GM23248 (cell line): ENCODE measurements at regions not wholly inside any gene's neighbourhood (a gene's known extent, or its start where the extent isn't known, plus 50 kb on each side); places are given as distances from the start of the nearest gene placed in this dataset.

Experiments used
- DNase-seq: peaks from one replicate; pipeline ENCODE4 v3.0.0-alpha.2; 2015
- H2AFZ ChIP-seq: fragments of 200-600 bp; sonication (generic); 2 replicates; pipeline ENCODE4 v1.6.1; 2016; ENCODE audit warnings: antibody characterized with exemption
- H3F3A ChIP-seq: fragments of 200-600 bp; sonication (generic); 2 replicates; pipeline ENCODE4 v1.6.1; 2016; ENCODE audit warnings: mild to moderate bottlenecking, antibody characterized with exemption, mixed run types; ENCODE audit not compliant: insufficient read depth
- H3K27ac ChIP-seq: fragments of 200-600 bp; sonication (generic); 2 replicates; pipeline ENCODE4 v1.5.1; 2016; ENCODE audit warnings: mild to moderate bottlenecking
- H3K27me3 ChIP-seq: fragments of 200-600 bp; sonication (generic); replicated peaks from 2 replicates; pipeline ENCODE4 v1.6.1; 2016; ENCODE audit warnings: mild to moderate bottlenecking; ENCODE audit not compliant: insufficient read depth
- H3K36me3 ChIP-seq: fragments of 200-600 bp; sonication (generic); 2 replicates; pipeline ENCODE4 v1.6.1; 2016; ENCODE audit warnings: low read depth, mild to moderate bottlenecking
- H3K4me1 ChIP-seq: fragments of 200-600 bp; sonication (generic); 2 replicates; pipeline ENCODE4 v1.6.1; 2016; ENCODE audit warnings: mild to moderate bottlenecking; ENCODE audit not compliant: insufficient read depth
- H3K4me2 ChIP-seq: fragments of 200-600 bp; sonication (generic); one replicate; pipeline ENCODE4 v1.6.1; 2016; ENCODE audit warnings: mild to moderate bottlenecking; ENCODE audit not compliant: unreplicated experiment
- H3K4me3 ChIP-seq: fragments of 200-600 bp; sonication (generic); 2 replicates; pipeline ENCODE4 v1.5.1; 2016; ENCODE audit warnings: mild to moderate bottlenecking
- H3K79me2 ChIP-seq: fragments of 200-600 bp; sonication (generic); 2 replicates; pipeline ENCODE4 v1.6.1; 2016; ENCODE audit warnings: mild to moderate bottlenecking; ENCODE audit not compliant: insufficient read depth
- H3K9ac ChIP-seq: fragments of 200-600 bp; sonication (generic); 2 replicates; pipeline ENCODE4 v1.6.1; 2016; ENCODE audit warnings: mild to moderate bottlenecking
- H3K9me2 ChIP-seq: fragments of 200-600 bp; sonication (generic); 2 replicates; pipeline ENCODE4 v1.6.1; 2016; ENCODE audit warnings: mixed run types, mild to moderate bottlenecking, moderate library complexity; ENCODE audit not compliant: insufficient read depth
- H3K9me3 ChIP-seq: fragments of 200-600 bp; sonication (generic); one replicate; pipeline ENCODE4 v1.6.1; 2017; ENCODE audit warnings: low read depth
- H4K20me1 ChIP-seq: fragments of 200-600 bp; sonication (generic); 2 replicates; pipeline ENCODE4 v1.6.0; 2016; ENCODE audit not compliant: insufficient read depth
- EZH2 ChIP-seq: fragments of 200-600 bp; sonication (generic); IDR thresholded peaks from 2 replicates; pipeline ENCODE4 v1.6.1; 2018; ENCODE audit warnings: antibody characterized with exemption, mild to moderate bottlenecking; ENCODE audit not compliant: insufficient read depth, poor library complexity, severe bottlenecking
- EZH2phosphoT487 ChIP-seq: fragments of 200-600 bp; sonication (generic); IDR thresholded peaks from 2 replicates; pipeline ENCODE4 v1.6.1; 2018; ENCODE audit warnings: antibody characterized with exemption, moderate library complexity, mild to moderate bottlenecking, low read depth; ENCODE audit not compliant: insufficient read depth
- WGBS, 2 experiments: methylation state at CpG; one replicate each; pipeline ENCODE4 v1.1.6; 2015 to 2017; ENCODE audit warnings: low lambda C conversion rate in 2 of 2, low coverage in 1 of 2; ENCODE audit errors: missing lambda C conversion rate in 2 of 2; 5-methylcytosine and 5-hydroxymethylcytosine counted together
- in situ Hi-C: fragments of 300-500 bp; cut with MboI; formaldehyde crosslinking; loops from 2 replicates; pipeline ENCODE4 v1.15.0; 2020

DNA sequence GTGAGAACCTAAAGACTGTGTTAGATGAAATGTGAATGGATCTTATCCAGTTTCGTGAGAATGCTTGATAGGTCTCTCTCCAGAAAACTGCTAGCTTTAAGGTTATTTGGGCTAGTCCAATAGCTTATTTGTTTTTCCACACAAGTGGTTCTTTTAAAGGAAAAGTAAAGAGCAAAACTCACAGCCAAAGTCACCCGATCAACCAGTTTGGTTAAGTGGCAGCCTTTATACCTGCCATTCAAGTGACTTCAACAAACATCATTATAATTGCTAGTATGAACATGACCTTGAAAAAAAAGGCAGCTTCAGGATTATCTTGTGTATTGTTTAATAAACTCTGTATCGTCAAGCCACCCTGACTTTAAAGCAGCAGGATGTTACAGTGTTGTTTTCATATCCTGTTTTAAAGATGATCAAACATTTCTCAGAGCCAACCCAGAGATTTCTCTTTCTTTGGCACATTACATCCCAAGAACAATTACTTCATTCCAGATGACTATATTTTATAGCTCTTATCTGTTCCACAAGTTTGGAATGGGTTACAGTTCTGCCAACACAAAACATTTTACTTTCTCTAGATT, 253.4 kb downstream of the EPHA7 start:
- WGBS, 2 experiments, result 4 to 6% methylated on average over 3 of the region's 3 CpGs
- Histone ChIP-seq H3K27ac (no peak overlapping the region), H3K4me3 (no peak overlapping the region), H3K9ac (no peak overlapping the region), H3F3A (no peaks in the 10 kb centered on the region), H3K36me3 (no peaks in the 10 kb centered on the region), H3K4me1 (no peaks in the 10 kb centered on the region), H3K9me2 (no peaks in the 10 kb centered on the region), H3K4me2 (no peak overlapping the region), H2AFZ (no peak overlapping the region), H3K79me2 (no peaks in the 10 kb centered on the region), H3K27me3 (no peaks in the 10 kb centered on the region), H3K9me3 (peaks cover 2% of the 10 kb centered on the region), H4K20me1 (no peaks in the 10 kb centered on the region)
- in situ Hi-C loops, result no loop called here
- DNase-seq, result no peak
- TF ChIP-seq EZH2 (no peak), EZH2phosphoT487 (no peak)

- Histone ChIP-seq H2AFZ (no peak overlapping the region), H3K27ac (no peak overlapping the region), H3K4me1 (no peaks in the 10 kb centered on the region), H3K4me2 (no peak overlapping the region), H3K9me3 (peaks cover 2% of the 10 kb centered on the region), H3K27me3 (no peaks in the 10 kb centered on the region), H3K9ac (no peak overlapping the region), H3K4me3 (no peak overlapping the region), H3K36me3 (no peaks in the 10 kb centered on the region), H3K9me2 (no peaks in the 10 kb centered on the region), H3F3A (no peaks in the 10 kb centered on the region), H4K20me1 (no peaks in the 10 kb centered on the region), H3K79me2 (no peaks in the 10 kb centered on the region)
- no peak for TF ChIP-seq EZH2
- TF ChIP-seq EZH2phosphoT487, result no peak
- in situ Hi-C loops, result no loop called here
- DNase-seq, result no peak
Observed at GRCh38 chr6:93164781-93165180, 254.6 kb downstream of the EPHA7 start.

GRCh38 chr6:93163146-93163545, 256.2 kb downstream of the EPHA7 start:
- Histone ChIP-seq H3K9me3 (peaks cover 2% of the 10 kb centered on the region), H3K4me3 (no peak overlapping the region), H3K9ac (no peak overlapping the region), H3K9me2 (no peaks in the 10 kb centered on the region), H4K20me1 (no peaks in the 10 kb centered on the region), H3K27me3 (no peaks in the 10 kb centered on the region), H3K27ac (no peak overlapping the region), H3K79me2 (no peaks in the 10 kb centered on the region), H3K36me3 (no peaks in the 10 kb centered on the region), H2AFZ (no peak overlapping the region), H3K4me2 (no peak overlapping the region), H3K4me1 (no peaks in the 10 kb centered on the region), H3F3A (no peaks in the 10 kb centered on the region)
- WGBS, 2 experiments, result 5 to 10% methylated on average over 3 of the region's 3 CpGs
- in situ Hi-C loops, result no loop called here
- DNase-seq, result no peak
- no peak for TF ChIP-seq EZH2phosphoT487
- no peak for TF ChIP-seq EZH2

GRCh38 chr6:93139408-93140081, 279.8 kb downstream of the EPHA7 start:
- no peaks in the 10 kb centered on the region for H3K79me2 ChIP-seq
- H3K27me3 ChIP-seq, result no peaks in the 10 kb centered on the region
- H3K4me3 ChIP-seq, result no peak overlapping the region
- no peak overlapping the region for H3K27ac ChIP-seq
- H3K4me2 ChIP-seq, result no peak overlapping the region
- no peaks in the 10 kb centered on the region for H3F3A ChIP-seq
- no peaks in the 10 kb centered on the region for H3K9me3 ChIP-seq
- H3K9ac ChIP-seq, result no peak overlapping the region
- no peaks in the 10 kb centered on the region for H4K20me1 ChIP-seq
- no peak for TF ChIP-seq EZH2
- TF ChIP-seq EZH2phosphoT487, result no peak
- no peaks in the 10 kb centered on the region for H3K4me1 ChIP-seq
- 21 to 22% methylated on average over 4 of the region's 4 CpGs for WGBS, 2 experiments
- no peaks in the 10 kb centered on the region for H3K9me2 ChIP-seq
- no peak for DNase-seq
- in situ Hi-C loops, result no loop called here
- no peak overlapping the region for H2AFZ ChIP-seq
- no peaks in the 10 kb centered on the region for H3K36me3 ChIP-seq

DNA sequence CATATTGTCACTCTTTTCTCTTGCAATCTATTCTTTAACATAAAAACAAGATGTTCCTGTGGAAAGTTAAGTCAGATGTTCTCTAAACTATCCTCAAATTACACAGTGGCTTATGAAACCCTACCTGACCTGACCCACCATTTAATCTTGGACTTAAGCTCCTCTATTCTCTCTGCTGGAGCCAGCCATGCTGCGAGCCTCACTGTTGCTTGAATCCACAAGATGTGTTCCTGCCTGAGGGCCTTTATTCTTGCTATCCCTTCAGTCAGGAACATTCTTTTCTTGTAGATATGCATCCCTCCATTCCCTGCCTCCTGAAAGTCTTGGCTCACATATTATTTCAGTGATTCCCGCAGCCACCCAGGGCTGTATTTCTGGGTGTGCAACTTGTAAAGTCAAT, 283.2 kb downstream of the EPHA7 start:
- Histone ChIP-seq H3K4me1 (no peaks in the 10 kb centered on the region), H3K4me2 (no peak overlapping the region), H3K79me2 (no peaks in the 10 kb centered on the region), H3K9me3 (no peaks in the 10 kb centered on the region), H3K9me2 (no peaks in the 10 kb centered on the region), H3F3A (no peaks in the 10 kb centered on the region), H3K9ac (no peak overlapping the region), H3K27ac (no peak overlapping the region), H2AFZ (no peak overlapping the region), H3K4me3 (no peak overlapping the region), H3K36me3 (no peaks in the 10 kb centered on the region), H4K20me1 (no peaks in the 10 kb centered on the region), H3K27me3 (no peaks in the 10 kb centered on the region)
- WGBS, 2 experiments, result 26 to 31% methylated on average over 2 of the region's 2 CpGs
- TF ChIP-seq EZH2 (no peak), EZH2phosphoT487 (no peak)
- in situ Hi-C loops, result no loop called here
- no peak for DNase-seq
